DOHH2 (cell line): ENCODE measurements at regions not wholly inside any gene's neighbourhood (a gene's known extent, or its start where the extent isn't known, plus 50 kb on each side); places are given as distances from the start of the nearest gene placed in this dataset.

Experiments used
- H3F3A ChIP-seq: fragments of 200-600 bp; sonication (generic), shearing (Covaris generic); 2 replicates; pipeline ENCODE4 v1.6.0; 2016; ENCODE audit warnings: antibody characterized with exemption, mild to moderate bottlenecking; ENCODE audit not compliant: control insufficient read depth, insufficient read depth
- H3K27ac ChIP-seq: fragments of 200-600 bp; sonication (generic); 2 replicates; pipeline ENCODE4 v1.5.1; 2014; ENCODE audit warnings: low read depth, mild to moderate bottlenecking, low read length, moderate library complexity
- H3K27me3 ChIP-seq: fragments of 200-600 bp; sonication (generic); 2 replicates; pipeline ENCODE4 v1.6.1; 2014; ENCODE audit warnings: mild to moderate bottlenecking, low read length, mixed read lengths; ENCODE audit not compliant: control insufficient read depth
- H3K36me3 ChIP-seq: fragments of 200-600 bp; sonication (generic); 2 replicates; pipeline ENCODE4 v1.6.1; 2014; ENCODE audit warnings: mild to moderate bottlenecking, low read length, moderate library complexity, mixed read lengths; ENCODE audit not compliant: control insufficient read depth
- H3K4me1 ChIP-seq: fragments of 200-600 bp; sonication (generic); 2 replicates; pipeline ENCODE4 v1.6.1; 2014; ENCODE audit warnings: mild to moderate bottlenecking, low read length, mixed read lengths; ENCODE audit not compliant: control insufficient read depth
- H3K4me2 ChIP-seq: fragments of 200-600 bp; sonication (generic); 2 replicates; pipeline ENCODE4 v1.6.0; 2014; ENCODE audit warnings: mild to moderate bottlenecking, low read length, moderate library complexity
- H3K4me3 ChIP-seq: fragments of 200-600 bp; sonication (generic); 2 replicates; pipeline ENCODE4 v1.5.1; 2014; ENCODE audit warnings: mild to moderate bottlenecking, low read length, mixed read lengths
- H3K79me2 ChIP-seq: fragments of 200-600 bp; sonication (generic); 2 replicates; pipeline ENCODE4 v1.6.1; 2014; ENCODE audit warnings: mild to moderate bottlenecking, low read length, mixed read lengths; ENCODE audit not compliant: control insufficient read depth
- H3K9me2 ChIP-seq: fragments of 200-600 bp; sonication (generic); replicated peaks from 2 replicates; pipeline ENCODE4 v1.6.1; 2014; ENCODE audit warnings: mild to moderate bottlenecking, low read length, mixed read lengths; ENCODE audit not compliant: control insufficient read depth
- H3K9me3 ChIP-seq: fragments of 200-600 bp; sonication (generic); 2 replicates; pipeline ENCODE4 v1.6.1; 2014; ENCODE audit warnings: antibody characterized with exemption, low read length, mixed read lengths; ENCODE audit not compliant: control insufficient read depth, insufficient read depth
- H4K20me1 ChIP-seq: fragments of 200-600 bp; sonication (generic); 2 replicates; pipeline ENCODE4 v1.6.0; 2014; ENCODE audit warnings: low read depth, mild to moderate bottlenecking, antibody characterized with exemption, low read length, moderate library complexity; ENCODE audit not compliant: control insufficient read depth, insufficient read depth
- EZH2phosphoT487 ChIP-seq: fragments of 200-600 bp; sonication (generic); IDR thresholded peaks from 2 replicates; pipeline ENCODE4 v1.6.1; 2017; ENCODE audit warnings: borderline replicate concordance, mild to moderate bottlenecking, antibody characterized with exemption, low read length, moderate library complexity, mixed read lengths
- TF ChIP-seq, protein P1 (sequence below): fragments of 200-600 bp; sonication (generic); IDR thresholded peaks from one replicate; pipeline ENCODE4 v1.5.1; 2014; ENCODE audit warnings: antibody characterized with exemption, mild to moderate bottlenecking, low read depth, low read length; ENCODE audit not compliant: poor library complexity, severe bottlenecking

- Histone ChIP-seq H3K36me3 (no peaks in the 10 kb centered on the region), H3K9me2 (no peaks in the 10 kb centered on the region), H3F3A (no peaks in the 10 kb centered on the region), H3K9me3 (no peaks in the 10 kb centered on the region), H3K27me3 (no peaks in the 10 kb centered on the region), H4K20me1 (no peaks in the 10 kb centered on the region), H3K27ac (no peak overlapping the region), H3K4me1 (no peaks in the 10 kb centered on the region), H3K79me2 (no peaks in the 10 kb centered on the region), H3K4me3 (no peak overlapping the region), H3K4me2 (no peak overlapping the region)
- no peak for TF ChIP-seq EZH2phosphoT487
- TF ChIP-seq, protein P1, sequence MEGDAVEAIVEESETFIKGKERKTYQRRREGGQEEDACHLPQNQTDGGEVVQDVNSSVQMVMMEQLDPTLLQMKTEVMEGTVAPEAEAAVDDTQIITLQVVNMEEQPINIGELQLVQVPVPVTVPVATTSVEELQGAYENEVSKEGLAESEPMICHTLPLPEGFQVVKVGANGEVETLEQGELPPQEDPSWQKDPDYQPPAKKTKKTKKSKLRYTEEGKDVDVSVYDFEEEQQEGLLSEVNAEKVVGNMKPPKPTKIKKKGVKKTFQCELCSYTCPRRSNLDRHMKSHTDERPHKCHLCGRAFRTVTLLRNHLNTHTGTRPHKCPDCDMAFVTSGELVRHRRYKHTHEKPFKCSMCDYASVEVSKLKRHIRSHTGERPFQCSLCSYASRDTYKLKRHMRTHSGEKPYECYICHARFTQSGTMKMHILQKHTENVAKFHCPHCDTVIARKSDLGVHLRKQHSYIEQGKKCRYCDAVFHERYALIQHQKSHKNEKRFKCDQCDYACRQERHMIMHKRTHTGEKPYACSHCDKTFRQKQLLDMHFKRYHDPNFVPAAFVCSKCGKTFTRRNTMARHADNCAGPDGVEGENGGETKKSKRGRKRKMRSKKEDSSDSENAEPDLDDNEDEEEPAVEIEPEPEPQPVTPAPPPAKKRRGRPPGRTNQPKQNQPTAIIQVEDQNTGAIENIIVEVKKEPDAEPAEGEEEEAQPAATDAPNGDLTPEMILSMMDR, result no peak
These were observed 54.3 kb downstream of the HAND2 start for GRCh38 chr4:173475751-173476150.

GRCh38 chr4:173469622-173470021, 60.4 kb downstream of the HAND2 start:
- H3K36me3 ChIP-seq, result no peaks in the 10 kb centered on the region
- TF ChIP-seq, protein P1, result no peak
- no peak for TF ChIP-seq EZH2phosphoT487
- no peak overlapping the region for H3K4me2 ChIP-seq
- H3K27ac ChIP-seq, result no peak overlapping the region
- H3K9me2 ChIP-seq, result no peaks in the 10 kb centered on the region; the same call in 1 of the 2 replicates
- no peak overlapping the region for H3K4me3 ChIP-seq
- no peaks in the 10 kb centered on the region for H3K4me1 ChIP-seq
- no peaks in the 10 kb centered on the region for H4K20me1 ChIP-seq
- H3F3A ChIP-seq, result no peaks in the 10 kb centered on the region
- H3K79me2 ChIP-seq, result no peaks in the 10 kb centered on the region
- H3K27me3 ChIP-seq, result no peaks in the 10 kb centered on the region
- no peaks in the 10 kb centered on the region for H3K9me3 ChIP-seq

GRCh38 chr4:173468314-173468713, 61.7 kb downstream of the HAND2 start:
- H3K9me3 ChIP-seq, result no peaks in the 10 kb centered on the region
- no peak for TF ChIP-seq EZH2phosphoT487
- TF ChIP-seq, protein P1, result no peak
- no peaks in the 10 kb centered on the region for H3K4me1 ChIP-seq
- H3K36me3 ChIP-seq, result no peaks in the 10 kb centered on the region
- H3K9me2 ChIP-seq, result no peaks in the 10 kb centered on the region; the same call in 1 of the 2 replicates
- H3K79me2 ChIP-seq, result no peaks in the 10 kb centered on the region
- no peaks in the 10 kb centered on the region for H3K27me3 ChIP-seq
- no peaks in the 10 kb centered on the region for H3F3A ChIP-seq
- H3K27ac ChIP-seq, result no peak overlapping the region
- no peaks in the 10 kb centered on the region for H4K20me1 ChIP-seq
- no peak overlapping the region for H3K4me2 ChIP-seq
- no peak overlapping the region for H3K4me3 ChIP-seq

DNA sequence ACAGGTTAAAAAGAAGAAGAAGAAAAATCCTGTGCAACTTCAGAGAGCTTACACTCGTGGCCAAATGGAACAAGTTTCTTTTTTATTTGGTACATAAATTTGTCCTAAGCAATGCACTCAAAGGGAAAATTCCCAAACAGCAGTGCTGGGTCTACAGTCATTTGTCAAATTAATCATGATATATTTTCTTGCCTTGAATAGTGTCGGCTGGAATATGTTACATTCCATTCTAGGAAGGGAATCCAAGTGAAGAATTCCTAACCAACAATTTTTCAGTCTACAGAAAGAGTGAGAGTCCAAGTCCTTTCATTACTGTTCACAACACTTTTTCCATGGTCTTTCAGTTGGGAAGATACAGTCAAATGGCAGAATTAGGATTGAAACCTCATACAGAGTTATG, 63.9 kb downstream of the HAND2 start:
- no peak overlapping the region for H3K27ac ChIP-seq
- no peak overlapping the region for H3K4me3 ChIP-seq
- H4K20me1 ChIP-seq, result no peaks in the 10 kb centered on the region
- H3K4me1 ChIP-seq, result no peaks in the 10 kb centered on the region
- no peaks in the 10 kb centered on the region for H3K36me3 ChIP-seq
- H3K79me2 ChIP-seq, result no peaks in the 10 kb centered on the region
- H3K27me3 ChIP-seq, result no peaks in the 10 kb centered on the region
- no peak overlapping the region for H3K4me2 ChIP-seq
- no peaks in the 10 kb centered on the region; the same call in 1 of the 2 replicates for H3K9me2 ChIP-seq
- TF ChIP-seq, protein P1, result no peak
- TF ChIP-seq EZH2phosphoT487, result no peak
- no peaks in the 10 kb centered on the region for H3F3A ChIP-seq
- H3K9me3 ChIP-seq, result no peaks in the 10 kb centered on the region
